Amniotic epithelial cell (primary cell): ENCODE measurements at regions not wholly inside any gene's neighbourhood (a gene's known extent, or its start where the extent isn't known, plus 50 kb on each side); places are given as distances from the start of the nearest gene placed in this dataset.
A peak's percentile ranks its signal among the peaks of the same experiment; 100 is the strongest.

Source experiments
- DNase-seq: peaks from one replicate; pipeline ENCODE4 v3.0.0-alpha.2; 2010; ENCODE audit warnings: low read depth

DNA sequence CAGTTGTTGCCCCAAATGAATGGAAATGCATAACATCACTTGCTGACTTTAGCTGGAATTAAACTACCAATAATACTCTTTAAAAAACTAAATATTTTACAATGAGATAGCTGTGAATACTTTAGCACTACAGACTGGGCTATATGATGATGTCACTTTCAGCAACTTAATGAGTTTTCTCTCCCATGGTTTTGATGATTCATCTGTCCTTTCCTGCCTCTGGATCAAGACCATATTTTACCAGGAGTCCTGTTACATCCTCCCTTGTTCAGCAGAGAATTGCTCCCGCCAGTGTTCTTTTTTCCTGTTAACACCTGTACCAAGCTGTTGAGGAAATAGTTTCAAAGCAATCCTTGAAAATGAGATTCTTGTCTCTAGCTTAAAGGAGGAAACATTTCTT, 543.0 kb downstream of the SPRY1 start:
- peak; percentile 88 for DNase-seq

GRCh38 chr4:123940604-123941003, 544.0 kb downstream of the SPRY1 start:
- DNase-seq, result no peak

DNA sequence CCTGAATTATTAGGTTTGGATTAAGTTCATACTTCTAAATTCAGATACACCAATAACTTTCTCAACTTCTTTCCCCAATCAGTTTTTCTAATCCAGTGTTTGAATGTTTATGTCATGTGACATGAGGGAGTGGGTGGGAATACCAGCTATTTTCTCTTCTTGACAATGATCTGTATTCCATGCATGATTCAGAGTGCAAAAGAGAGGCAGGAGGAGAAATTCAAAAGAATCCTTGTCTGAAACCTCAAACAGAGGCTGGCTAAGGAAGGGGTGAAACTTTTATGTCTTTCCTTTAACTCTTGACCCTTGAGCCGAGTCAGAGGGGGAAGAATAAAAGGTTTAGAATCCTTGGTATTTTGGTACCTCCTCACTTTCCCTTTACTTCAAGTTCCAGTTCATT, 544.7 kb downstream of the SPRY1 start:
- DNase-seq, result peak; percentile 74

GRCh38 chr4:123943976-123944375, 547.4 kb downstream of the SPRY1 start:
- peak; percentile 73 for DNase-seq

GRCh38 chr4:123945301-123945700, 548.7 kb downstream of the SPRY1 start:
- no peak for DNase-seq

DNA sequence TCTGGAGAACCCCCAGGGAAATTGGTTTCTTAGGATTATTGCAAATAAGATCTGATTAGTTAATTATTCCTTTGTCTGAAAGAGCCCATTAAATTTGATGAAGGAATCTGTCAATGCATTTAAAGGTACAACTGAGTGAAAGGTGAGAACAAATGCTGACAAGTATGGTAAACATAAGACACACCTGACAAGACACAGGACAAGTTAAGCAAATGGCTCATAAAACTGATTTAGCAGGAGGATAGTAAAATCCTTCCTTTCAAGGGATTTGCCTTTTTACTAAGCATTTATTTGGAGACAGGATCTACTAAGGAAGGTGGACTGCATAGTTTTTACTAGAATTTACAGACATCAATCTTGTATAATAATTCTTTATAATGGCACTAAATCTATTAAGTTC, 553.9 kb downstream of the SPRY1 start:
- no peak for DNase-seq

GRCh38 chr4:123952530-123953274, 556.1 kb downstream of the SPRY1 start:
- DNase-seq, result peak; percentile 58

GRCh38 chr4:123953566-123953965, 557.0 kb downstream of the SPRY1 start:
- no peak for DNase-seq

DNA sequence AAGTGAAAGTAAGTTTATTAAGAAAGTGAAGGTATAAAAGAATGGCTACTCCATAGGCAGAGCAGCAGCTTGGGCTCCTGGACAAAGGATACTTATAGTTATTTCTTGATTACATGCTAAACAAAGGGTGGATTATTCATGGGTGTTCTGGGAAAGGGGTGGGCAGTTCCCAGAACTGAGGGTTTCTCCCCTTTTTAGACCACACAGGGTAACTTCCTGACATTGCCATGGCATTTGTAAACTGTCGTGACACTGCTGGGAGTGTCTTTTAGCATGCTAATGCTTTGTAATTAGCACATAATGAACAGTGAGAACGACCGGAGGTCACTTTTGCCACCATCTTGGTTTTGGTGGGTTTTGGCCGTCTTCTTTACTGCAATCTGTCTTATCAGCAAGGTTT, 557.6 kb downstream of the SPRY1 start:
- no peak for DNase-seq

GRCh38 chr4:123955167-123955800, 558.7 kb downstream of the SPRY1 start:
- no peak for DNase-seq

GRCh38 chr4:123956204-123956603, 559.6 kb downstream of the SPRY1 start:
- no peak for DNase-seq

- DNase-seq, result no peak
Measured at GRCh38 chr4:123966990-123967769, 570.6 kb downstream of the SPRY1 start.

- no peak for DNase-seq
Measured at GRCh38 chr4:123972031-123972430, 575.4 kb downstream of the SPRY1 start.

DNA sequence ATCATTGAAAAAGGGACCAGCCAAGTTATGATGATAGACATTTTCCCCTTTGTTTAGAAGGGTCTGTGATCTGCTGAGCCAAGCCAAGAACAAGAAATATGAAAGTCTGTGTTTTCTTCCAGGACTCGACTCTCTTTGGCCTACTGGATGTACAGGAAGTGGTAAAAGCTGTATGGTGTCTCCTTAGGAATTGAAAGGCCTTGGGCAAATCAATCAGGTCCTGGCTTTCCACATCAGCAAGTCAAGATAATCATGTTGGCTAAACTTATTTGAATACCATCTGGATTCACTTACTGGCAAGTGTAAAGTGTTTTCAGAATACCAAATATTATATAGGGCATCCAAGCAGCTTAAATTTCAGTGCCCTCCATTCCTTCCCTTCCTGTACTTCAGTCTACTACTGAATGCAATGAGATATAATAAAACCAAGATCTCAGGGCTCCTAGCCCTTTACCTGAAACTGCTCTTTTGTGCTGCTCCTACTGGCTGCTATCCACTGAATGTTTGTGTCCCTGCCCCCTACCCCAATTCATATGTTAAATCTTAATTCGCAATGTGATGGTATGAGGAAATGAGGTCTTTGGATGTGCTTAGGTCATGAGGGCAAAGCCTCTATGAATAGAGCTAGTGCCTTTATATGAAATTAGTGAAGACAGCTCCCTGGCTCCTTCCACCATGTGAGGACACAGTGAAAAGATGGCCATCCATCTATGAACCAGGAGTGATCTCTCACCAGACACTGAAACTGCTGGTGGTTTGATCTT, 578.0 kb downstream of the SPRY1 start:
- DNase-seq, result no peak

DNA sequence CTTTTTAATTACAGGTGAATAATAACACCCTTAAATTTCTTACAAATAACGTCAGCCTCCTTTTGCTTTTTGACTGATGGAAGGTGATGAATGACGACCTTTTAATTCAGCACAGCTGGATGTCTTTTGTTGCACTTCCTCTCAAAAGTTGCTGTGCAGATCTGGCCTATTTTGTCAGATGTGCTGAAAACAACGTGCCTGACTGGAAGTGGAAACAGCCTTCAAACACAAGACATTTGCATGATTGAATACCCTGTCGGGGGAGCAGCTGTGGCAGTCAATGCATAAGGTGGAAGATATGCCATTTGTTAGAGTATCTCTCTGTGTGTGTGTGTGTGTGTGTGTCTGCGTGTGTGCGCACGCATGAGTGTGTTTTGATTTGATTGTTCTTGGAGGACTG, 579.7 kb downstream of the SPRY1 start:
- no peak for DNase-seq

DNA sequence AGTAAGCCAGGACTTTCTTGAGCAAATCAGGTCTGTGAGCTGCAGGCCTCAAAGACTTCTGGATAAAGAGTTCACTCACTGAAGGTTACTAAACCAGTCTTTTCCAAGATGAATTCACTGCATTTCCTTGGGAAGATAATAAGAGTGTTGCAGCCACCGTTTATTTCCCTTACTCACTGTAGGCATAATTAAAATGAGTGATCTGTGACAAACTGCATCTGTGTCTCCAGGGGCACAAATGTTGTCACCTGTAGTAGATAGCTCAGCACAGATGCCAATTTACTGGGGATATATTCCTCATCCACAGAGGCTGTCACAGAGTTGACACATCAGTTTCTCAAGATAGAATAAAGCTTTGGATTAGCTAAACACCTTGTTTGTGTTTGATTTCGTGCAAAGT, 580.2 kb downstream of the SPRY1 start:
- no peak for DNase-seq

GRCh38 chr4:123977641-123978081, 581.1 kb downstream of the SPRY1 start:
- DNase-seq, result peak; percentile 45

DNA sequence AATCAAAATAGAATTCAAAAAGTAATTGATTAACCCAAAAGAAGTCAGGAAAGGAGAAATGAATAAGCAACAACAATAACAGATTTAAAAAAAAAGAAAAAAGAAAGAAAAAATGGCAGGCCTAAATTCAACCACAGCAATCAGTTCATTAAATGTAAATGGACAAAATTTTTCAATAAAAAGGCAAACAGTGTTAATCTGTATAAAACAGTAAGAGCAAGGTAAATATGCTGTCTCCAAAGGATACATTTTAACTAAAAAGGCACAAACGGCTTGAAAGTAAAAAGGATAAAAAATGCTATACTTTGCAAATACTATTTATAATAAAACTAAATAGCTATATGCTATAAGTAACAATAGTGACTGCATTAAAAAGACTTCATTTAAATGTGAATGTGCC, 582.0 kb downstream of the SPRY1 start:
- no peak for DNase-seq

GRCh38 chr4:123980736-123981300, 584.2 kb downstream of the SPRY1 start:
- no peak for DNase-seq

DNA sequence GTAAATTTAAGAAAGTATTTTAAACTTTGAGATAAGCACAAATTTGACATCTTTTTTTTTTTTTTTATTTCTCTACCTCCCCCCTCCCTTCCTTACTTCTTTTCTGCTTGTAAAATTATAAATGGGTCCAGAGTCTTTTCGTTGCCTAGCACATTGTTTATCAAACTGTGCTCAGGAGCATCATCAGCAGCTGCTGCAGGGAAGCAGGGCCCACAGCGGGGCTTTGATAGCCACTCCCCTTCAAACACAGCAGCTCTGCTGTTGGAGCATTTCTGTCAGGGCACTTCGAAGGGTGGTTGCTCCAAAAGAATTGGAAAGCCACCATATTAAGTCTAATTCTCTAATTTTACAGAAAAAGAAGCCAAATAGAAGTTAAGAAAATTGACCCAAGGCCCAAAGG, 588.3 kb downstream of the SPRY1 start:
- no peak for DNase-seq

GRCh38 chr4:123986268-123986798, 589.7 kb downstream of the SPRY1 start:
- peak; percentile 86 for DNase-seq

DNA sequence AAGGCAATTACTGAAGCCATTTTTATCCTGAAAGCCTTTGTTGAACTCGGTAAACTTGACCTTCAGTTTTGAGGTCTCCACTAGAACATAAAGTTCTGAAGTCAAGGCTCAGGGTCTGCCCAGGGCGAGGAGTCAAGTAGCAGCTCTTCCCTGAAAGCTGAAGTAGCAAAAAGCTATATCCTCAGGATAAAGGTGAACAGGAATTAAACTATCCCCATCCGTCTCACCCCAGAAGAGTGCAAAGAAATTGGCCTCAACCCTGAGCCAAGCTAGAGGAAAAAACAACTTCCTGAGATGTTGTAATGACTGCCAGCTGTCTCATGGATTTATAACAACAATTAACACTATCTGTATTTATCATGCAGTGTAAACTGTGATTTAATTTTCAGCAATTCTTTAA, 590.8 kb downstream of the SPRY1 start:
- DNase-seq, result no peak
